GM21529 (cell line): ENCODE measurements at regions not wholly inside any gene's neighbourhood (a gene's known extent, or its start where the extent isn't known, plus 50 kb on each side); places are given as distances from the start of the nearest gene placed in this dataset.

ENCODE experiments used
- ATAC-seq: cut with Tn5 transposase; IDR thresholded peaks from one replicate; pipeline ENCODE4 v1.9.1; 2021; ENCODE audit not compliant: unreplicated experiment

GRCh38 chr10:36638462-36639155, 486.8 kb upstream of the ANKRD30A start:
- ATAC-seq = no peak

GRCh38 chr10:36636879-36637278, 488.5 kb upstream of the ANKRD30A start:
- no peak for ATAC-seq

GRCh38 chr10:36636285-36636839, 489.0 kb upstream of the ANKRD30A start:
- no peak for ATAC-seq

- ATAC-seq = no peak
Observed at GRCh38 chr10:36634916-36635315, 490.5 kb upstream of the ANKRD30A start.

GRCh38 chr10:36630267-36630666, 495.1 kb upstream of the ANKRD30A start:
- no peak for ATAC-seq

GRCh38 chr10:36629476-36629875, 495.9 kb upstream of the ANKRD30A start:
- ATAC-seq = no peak

GRCh38 chr10:36624551-36625100, 500.8 kb upstream of the ANKRD30A start:
- ATAC-seq = no peak

- ATAC-seq = no peak
Observed at GRCh38 chr10:36621346-36621745, 504.1 kb upstream of the ANKRD30A start.

- no peak for ATAC-seq
Observed at GRCh38 chr10:36612436-36612835, 513.0 kb upstream of the ANKRD30A start.

GRCh38 chr10:36608866-36609265, 516.5 kb upstream of the ANKRD30A start:
- no peak for ATAC-seq

GRCh38 chr10:36608251-36608650, 517.1 kb upstream of the ANKRD30A start:
- no peak for ATAC-seq

- ATAC-seq = no peak
Observed at GRCh38 chr10:36606234-36606839, 519.1 kb upstream of the ANKRD30A start.

- ATAC-seq = no peak
Observed at GRCh38 chr10:36604316-36604715, 521.1 kb upstream of the ANKRD30A start.

- no peak for ATAC-seq
Observed at GRCh38 chr10:36603688-36604087, 521.7 kb upstream of the ANKRD30A start.

- ATAC-seq = no peak
Observed at GRCh38 chr10:36602374-36602773, 523.0 kb upstream of the ANKRD30A start.

GRCh38 chr10:36597756-36598320, 527.6 kb upstream of the ANKRD30A start:
- no peak for ATAC-seq

GRCh38 chr10:36592964-36593363, 532.4 kb upstream of the ANKRD30A start:
- no peak for ATAC-seq

GRCh38 chr10:36591436-36591835, 534.0 kb upstream of the ANKRD30A start:
- ATAC-seq = no peak

- no peak for ATAC-seq
Observed at GRCh38 chr10:36583690-36584089, 541.7 kb upstream of the ANKRD30A start.

GRCh38 chr10:36581237-36581636, 544.2 kb upstream of the ANKRD30A start:
- no peak for ATAC-seq

- no peak for ATAC-seq
Observed at GRCh38 chr10:36578306-36578705, 547.1 kb upstream of the ANKRD30A start.

GRCh38 chr10:36577126-36577525, 548.3 kb upstream of the ANKRD30A start:
- ATAC-seq = no peak
